Spinal cord (tissue), 9 donors: ENCODE measurements at regions not wholly inside any gene's neighbourhood (a gene's known extent, or its start where the extent isn't known, plus 50 kb on each side); places are given as distances from the start of the nearest gene placed in this dataset.

ENCODE experiments used
- DNase-seq, 6 donors: peaks; one replicate each; pipeline versions ENCODE4 v3.0.0 to v3.0.0-alpha.2; 2013 to 2015; ENCODE audit warnings: low spot score in 6 of 6, low read depth in 4 of 6
- H3K27ac ChIP-seq: one replicate; pipeline ENCODE4 v1.5.1; 2013; ENCODE audit warnings: low read depth, low read length, control low read depth
- H3K27me3 ChIP-seq: one replicate; pipeline ENCODE4 v1.6.1; 2013; ENCODE audit warnings: low read length; ENCODE audit not compliant: control insufficient read depth, insufficient read depth
- H3K36me3 ChIP-seq: one replicate; pipeline ENCODE4 v1.6.1; 2013; ENCODE audit warnings: low read length; ENCODE audit not compliant: control insufficient read depth, insufficient read depth
- H3K4me1 ChIP-seq: one replicate; pipeline ENCODE4 v1.6.1; 2013; ENCODE audit warnings: low read length; ENCODE audit not compliant: control insufficient read depth, insufficient read depth
- H3K4me3 ChIP-seq: one replicate; pipeline ENCODE4 v1.5.1; 2013; ENCODE audit warnings: low read depth, low read length, control low read depth
- H3K9me3 ChIP-seq: one replicate; pipeline ENCODE4 v1.6.1; 2013; ENCODE audit warnings: low read length; ENCODE audit not compliant: control insufficient read depth, insufficient read depth
- WGBS: methylation state at CpG from one replicate; pipeline ENCODE4 v1.1.5; 2013; ENCODE audit warnings: missing lambda C conversion rate; ENCODE audit not compliant: insufficient coverage; 5-methylcytosine and 5-hydroxymethylcytosine counted together
- donor health status: healthy.

DNA sequence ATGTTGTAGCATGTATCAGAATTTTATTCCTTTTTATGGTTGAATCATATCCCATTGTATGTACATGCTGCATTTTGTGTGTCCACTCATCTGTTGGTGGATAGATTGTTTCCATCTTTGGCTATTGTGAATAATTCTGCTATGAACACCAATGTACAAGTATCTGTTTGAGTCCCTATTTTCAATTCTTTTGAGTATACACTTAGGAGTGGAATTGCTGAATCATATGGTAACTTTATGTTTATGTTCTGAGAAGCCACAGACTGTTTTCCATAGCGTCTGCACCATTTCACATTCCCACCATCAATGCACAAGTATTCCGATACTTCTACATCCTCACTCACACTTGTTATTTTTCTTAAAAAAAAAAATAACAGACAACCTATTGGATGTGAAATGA is 91.5 kb downstream of the ARF6 start:
- Histone ChIP-seq H3K4me1 (no peaks in the 10 kb centered on the region), H3K27me3 (no peaks in the 10 kb centered on the region), H3K36me3 (no peaks in the 10 kb centered on the region), H3K4me3 (no peak overlapping the region), H3K9me3 (no peaks in the 10 kb centered on the region), H3K27ac (no peak overlapping the region)
- no CpG with 5 or more reads among the region's 2 CpGs for WGBS
- DNase-seq = no peak

DNA sequence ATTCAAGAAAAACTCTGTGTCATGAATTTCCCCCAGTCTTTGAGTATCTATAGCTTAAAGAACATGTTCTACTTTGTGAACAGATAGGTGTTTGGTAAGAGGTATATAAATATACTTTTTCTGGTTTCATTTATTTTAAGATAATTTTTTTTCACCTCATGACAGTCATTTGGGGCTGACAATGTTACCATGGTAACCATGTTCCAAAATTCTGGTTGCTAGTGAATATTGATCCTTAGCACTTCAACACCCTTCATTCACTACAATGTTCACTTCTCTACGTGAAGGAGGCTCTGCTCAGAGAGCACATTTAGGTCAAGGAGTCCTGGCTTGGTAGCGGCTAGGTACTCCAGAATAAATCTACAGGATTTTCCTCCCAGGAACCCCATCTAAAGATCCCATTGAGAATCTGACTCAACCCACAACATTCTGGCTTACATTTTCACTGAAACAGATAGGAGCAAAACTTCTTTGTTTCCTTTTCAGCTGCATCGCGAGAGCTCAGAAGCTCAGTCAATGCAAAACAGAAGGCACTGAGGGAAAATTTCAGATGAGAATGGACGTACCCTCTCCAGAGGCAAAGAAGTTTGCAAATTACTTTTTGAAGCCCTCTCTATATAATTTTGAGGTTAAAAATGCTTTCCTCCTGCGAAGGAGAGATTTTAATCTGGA is 93.6 kb downstream of the ARF6 start:
- 63% methylated on average over 4 of the region's 6 CpGs for WGBS
- H3K27me3 ChIP-seq = no peaks in the 10 kb centered on the region
- no peak overlapping the region for H3K4me3 ChIP-seq
- no peaks in the 10 kb centered on the region for H3K9me3 ChIP-seq
- H3K4me1 ChIP-seq = no peaks in the 10 kb centered on the region
- peak overlapping the region; percentile 34 for H3K27ac ChIP-seq
- H3K36me3 ChIP-seq = no peaks in the 10 kb centered on the region
- no peak for DNase-seq

DNA sequence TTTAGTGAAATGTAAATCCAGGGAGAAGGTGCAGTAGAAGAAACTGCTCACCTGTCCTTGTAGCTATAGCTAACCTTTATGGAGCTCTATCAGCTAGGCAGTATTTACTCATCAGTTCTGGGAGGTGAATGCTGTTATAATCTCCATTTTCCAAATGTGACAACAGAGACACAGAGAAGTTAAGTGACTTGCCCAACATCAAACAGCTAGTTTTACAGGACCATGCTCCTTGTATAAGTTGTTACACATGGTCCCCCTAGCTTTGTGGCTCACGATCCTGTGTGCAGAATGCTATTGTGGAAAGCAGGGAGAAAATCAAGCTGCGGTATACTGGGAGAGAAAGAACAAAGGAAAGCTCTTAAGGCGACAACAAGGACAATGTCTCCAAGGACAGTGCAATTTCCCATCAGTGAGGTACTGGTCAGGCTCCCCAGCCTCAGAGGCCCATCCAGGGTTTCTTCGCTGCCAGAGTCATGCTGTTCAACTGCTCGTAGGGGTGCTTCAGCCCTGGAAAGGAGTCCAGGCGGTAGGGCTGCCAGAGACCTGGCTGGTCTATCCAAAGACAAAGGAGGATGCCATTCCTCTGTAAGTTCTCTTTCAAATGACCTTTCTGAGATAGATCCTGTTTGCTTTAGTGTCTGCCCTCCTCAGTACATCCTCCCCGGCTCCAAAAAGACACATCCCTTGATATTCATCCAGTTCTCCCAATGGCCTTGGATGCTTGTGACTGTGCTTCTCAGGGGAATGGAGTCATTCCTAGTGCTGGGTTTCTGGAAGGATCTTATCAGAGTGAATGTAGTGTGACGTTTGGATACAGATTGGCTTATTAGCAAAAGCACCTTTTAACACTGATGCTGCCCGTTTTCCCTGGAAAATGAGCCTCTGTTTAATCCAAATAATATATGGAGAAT is 95.5 kb downstream of the ARF6 start:
- WGBS = 57% methylated on average over 5 of the region's 9 CpGs

GRCh38 chr14:49989966-49990365 is 97.1 kb downstream of the ARF6 start:
- no CpG with 5 or more reads among the region's 2 CpGs for WGBS
- H3K27ac ChIP-seq = no peak overlapping the region

More for the DNA sequence above, 95.5 kb downstream of the ARF6 start:
- no peak overlapping the region for H3K27ac ChIP-seq
- H3K9me3 ChIP-seq = no peaks in the 10 kb centered on the region
- H3K27me3 ChIP-seq = no peaks in the 10 kb centered on the region
- H3K4me1 ChIP-seq = no peaks in the 10 kb centered on the region
- no peaks in the 10 kb centered on the region for H3K36me3 ChIP-seq
- no peak for DNase-seq
- H3K4me3 ChIP-seq = no peak overlapping the region

DNA sequence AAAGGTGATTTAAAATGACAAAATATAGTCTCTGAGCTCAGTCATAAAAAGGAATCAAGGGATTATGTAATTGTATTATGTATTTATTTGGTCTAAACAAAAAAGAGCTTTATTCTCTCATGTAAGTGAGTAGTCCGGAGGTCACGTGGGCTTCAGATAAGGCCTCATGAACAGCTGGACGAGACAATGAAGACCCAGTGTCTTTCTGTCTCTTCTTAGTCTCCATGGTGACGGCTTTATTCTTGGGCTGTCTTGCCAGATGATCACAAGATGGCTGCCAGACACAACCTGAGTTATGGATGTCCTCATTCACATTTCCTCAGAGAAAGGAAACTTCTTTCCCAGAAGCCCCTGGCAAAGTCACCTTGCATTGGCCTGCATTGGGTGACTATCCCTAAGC is 98.6 kb downstream of the ARF6 start:
- 35% methylated on average over 4 of the region's 4 CpGs for WGBS
- Histone ChIP-seq H3K27me3 (no peaks in the 10 kb centered on the region), H3K9me3 (no peaks in the 10 kb centered on the region), H3K4me1 (peaks cover 5% of the 10 kb centered on the region), H3K27ac (no peak overlapping the region), H3K36me3 (no peaks in the 10 kb centered on the region), H3K4me3 (no peak overlapping the region)
- peak in 2 of 6 donors; percentile 54 to 66 for DNase-seq

More at GRCh38 chr14:49989966-49990365, 97.1 kb downstream of the ARF6 start:
- Histone ChIP-seq H3K9me3 (no peaks in the 10 kb centered on the region), H3K4me1 (peaks cover 1% of the 10 kb centered on the region), H3K4me3 (no peak overlapping the region), H3K36me3 (no peaks in the 10 kb centered on the region), H3K27me3 (no peaks in the 10 kb centered on the region)
- no peak for DNase-seq

- WGBS = 95% methylated on average over 3 of the region's 7 CpGs
- H3K4me3 ChIP-seq = no peak overlapping the region
- peaks cover 5% of the 10 kb centered on the region for H3K4me1 ChIP-seq
- H3K27me3 ChIP-seq = no peaks in the 10 kb centered on the region
- no peaks in the 10 kb centered on the region for H3K36me3 ChIP-seq
- H3K27ac ChIP-seq = no peak overlapping the region
- no peak for DNase-seq
- H3K9me3 ChIP-seq = no peaks in the 10 kb centered on the region
Observed at GRCh38 chr14:49992036-49992435, 99.2 kb downstream of the ARF6 start.

- no peak overlapping the region for H3K27ac ChIP-seq
- 88% methylated on average over 3 of the region's 4 CpGs for WGBS
- no peaks in the 10 kb centered on the region for H3K9me3 ChIP-seq
- DNase-seq = no peak
- peaks cover 5% of the 10 kb centered on the region for H3K4me1 ChIP-seq
- H3K36me3 ChIP-seq = no peaks in the 10 kb centered on the region
- H3K4me3 ChIP-seq = no peak overlapping the region
- H3K27me3 ChIP-seq = no peaks in the 10 kb centered on the region
Observed at GRCh38 chr14:49992448-49992847, 99.6 kb downstream of the ARF6 start.

DNA sequence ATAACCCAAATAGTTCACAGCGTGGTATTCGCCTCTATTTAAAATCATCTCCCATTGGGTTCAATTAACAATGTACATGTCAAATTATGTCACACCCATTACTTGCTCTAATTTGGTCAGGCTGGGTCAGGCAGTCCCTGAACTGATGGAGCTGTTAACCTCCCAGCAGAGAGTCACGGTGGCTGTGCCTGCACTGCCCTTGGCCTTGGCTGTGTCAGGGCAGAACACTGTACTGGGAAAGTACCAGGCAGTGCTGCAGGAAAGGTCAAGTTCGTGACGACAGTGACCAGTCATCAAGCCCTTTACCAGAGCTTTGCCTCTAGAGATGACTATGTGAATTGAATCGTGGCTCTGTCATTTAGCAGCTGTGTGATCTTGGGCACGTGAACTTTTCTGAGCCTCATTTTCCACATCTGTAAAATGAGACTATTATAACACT is 100.0 kb downstream of the ARF6 start:
- 90% methylated on average over 4 of the region's 7 CpGs for WGBS
- Histone ChIP-seq H3K4me3 (no peak overlapping the region), H3K27ac (no peak overlapping the region), H3K4me1 (peaks cover 5% of the 10 kb centered on the region), H3K9me3 (no peaks in the 10 kb centered on the region), H3K36me3 (no peaks in the 10 kb centered on the region), H3K27me3 (no peaks in the 10 kb centered on the region)
- DNase-seq = peak in 1 of 6 donors; percentile 44

DNA sequence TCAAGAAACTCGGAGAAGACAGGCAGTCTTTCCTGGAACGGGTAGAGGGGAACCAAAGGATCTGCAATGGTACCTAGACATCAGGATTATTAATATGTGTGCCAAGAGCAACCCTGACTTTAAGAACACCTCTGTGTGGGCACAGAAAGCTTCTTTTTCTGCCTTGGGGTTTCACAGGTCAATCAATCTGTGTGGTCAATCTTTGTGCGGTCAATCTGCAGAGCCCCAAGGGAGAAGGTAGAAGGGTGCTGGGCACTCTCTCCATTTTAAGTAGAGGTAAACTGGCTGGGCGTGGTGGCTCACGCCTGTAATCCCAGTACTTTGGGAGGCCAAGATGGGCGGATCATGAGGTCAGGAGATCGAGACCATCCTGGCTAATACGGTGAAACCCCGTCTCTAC is 100.7 kb downstream of the ARF6 start:
- no peak for DNase-seq
- Histone ChIP-seq H3K9me3 (no peaks in the 10 kb centered on the region), H3K27ac (no peak overlapping the region), H3K27me3 (no peaks in the 10 kb centered on the region), H3K4me1 (peaks cover 5% of the 10 kb centered on the region), H3K36me3 (no peaks in the 10 kb centered on the region), H3K4me3 (no peak overlapping the region)
- 90% methylated on average over 2 of the region's 9 CpGs for WGBS
